Progenitor cell of endocrine pancreas (in vitro differentiated cells): ENCODE measurements at regions not wholly inside any gene's neighbourhood (a gene's known extent, or its start where the extent isn't known, plus 50 kb on each side); places are given as distances from the start of the nearest gene placed in this dataset.

Experiments used
- DNase-seq: peaks from one replicate; pipeline ENCODE4 v3.0.0; 2021; ENCODE audit warnings: low spot score; ENCODE audit not compliant: unreplicated experiment
- H3K27ac Mint-ChIP-seq: 2 replicates; pipeline ENCODE4 v1.8.0; 2021; ENCODE audit warnings: mild to moderate bottlenecking, moderate library complexity, mixed read lengths
- H3K27me3 Mint-ChIP-seq: 2 replicates; pipeline ENCODE4 v1.8.0; 2021; ENCODE audit warnings: mixed read lengths
- H3K36me3 Mint-ChIP-seq: 2 replicates; pipeline ENCODE4 v1.8.0; 2022; ENCODE audit warnings: mixed read lengths; ENCODE audit not compliant: insufficient read depth
- H3K4me1 Mint-ChIP-seq: 2 replicates; pipeline ENCODE4 v1.8.0; 2021; ENCODE audit warnings: low read depth, mixed read lengths
- H3K4me3 Mint-ChIP-seq: 2 replicates; pipeline ENCODE4 v1.8.0; 2021; ENCODE audit warnings: low read depth, mild to moderate bottlenecking, moderate library complexity, mixed read lengths
- H3K9me3 Mint-ChIP-seq: 2 replicates; pipeline ENCODE4 v1.8.0; 2021; ENCODE audit warnings: low read depth, mixed read lengths
- TF ChIP-seq, protein P1 (sequence below): fragments of 200-600 bp; sonication (generic); IDR thresholded peaks from one replicate; pipeline ENCODE4 v1.5.0; 2021; ENCODE audit warnings: antibody characterized with exemption, mild to moderate bottlenecking; ENCODE audit not compliant: unreplicated experiment

DNA sequence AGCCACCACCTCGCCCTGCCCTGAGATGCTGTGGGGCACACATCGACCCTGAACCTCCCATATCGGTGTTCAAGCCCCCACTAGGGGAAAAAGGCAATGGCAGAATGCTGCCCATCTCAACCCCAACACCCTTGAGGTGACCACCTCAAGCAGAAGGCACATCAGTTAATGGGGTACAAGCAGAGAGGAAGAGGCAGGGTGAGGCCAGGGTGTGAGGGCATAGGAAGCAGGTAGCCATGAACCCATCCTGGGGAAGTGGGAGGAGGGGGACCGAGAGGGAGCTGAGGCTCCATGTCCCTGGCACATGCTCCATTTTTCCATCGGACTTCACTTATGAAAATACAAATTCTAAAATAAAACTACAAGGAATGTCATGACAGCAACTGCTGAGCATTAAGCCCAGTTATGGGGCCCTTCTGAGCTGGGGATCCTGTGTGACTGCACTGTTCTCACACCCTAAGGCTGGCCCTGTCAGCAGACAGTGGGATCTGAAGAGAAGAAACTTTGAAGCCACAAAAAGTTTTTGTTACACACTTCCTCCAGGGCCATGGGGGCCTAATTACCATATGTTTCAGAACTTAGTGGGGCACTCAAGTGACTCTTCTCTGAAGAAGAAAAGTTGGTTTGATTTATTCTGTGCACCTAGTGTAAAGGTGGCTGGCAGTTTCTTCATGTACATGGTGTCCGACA, 68.2 kb upstream of the FAM241A start:
- Mint-ChIP-seq H3K9me3 (peaks cover 4% of the 10 kb centered on the region), H3K27me3 (no peaks in the 10 kb centered on the region), H3K36me3 (no peaks in the 10 kb centered on the region), H3K4me3 (no peak overlapping the region), H3K4me1 (no peaks in the 10 kb centered on the region), H3K27ac (no peak overlapping the region)
- TF ChIP-seq, protein P1, sequence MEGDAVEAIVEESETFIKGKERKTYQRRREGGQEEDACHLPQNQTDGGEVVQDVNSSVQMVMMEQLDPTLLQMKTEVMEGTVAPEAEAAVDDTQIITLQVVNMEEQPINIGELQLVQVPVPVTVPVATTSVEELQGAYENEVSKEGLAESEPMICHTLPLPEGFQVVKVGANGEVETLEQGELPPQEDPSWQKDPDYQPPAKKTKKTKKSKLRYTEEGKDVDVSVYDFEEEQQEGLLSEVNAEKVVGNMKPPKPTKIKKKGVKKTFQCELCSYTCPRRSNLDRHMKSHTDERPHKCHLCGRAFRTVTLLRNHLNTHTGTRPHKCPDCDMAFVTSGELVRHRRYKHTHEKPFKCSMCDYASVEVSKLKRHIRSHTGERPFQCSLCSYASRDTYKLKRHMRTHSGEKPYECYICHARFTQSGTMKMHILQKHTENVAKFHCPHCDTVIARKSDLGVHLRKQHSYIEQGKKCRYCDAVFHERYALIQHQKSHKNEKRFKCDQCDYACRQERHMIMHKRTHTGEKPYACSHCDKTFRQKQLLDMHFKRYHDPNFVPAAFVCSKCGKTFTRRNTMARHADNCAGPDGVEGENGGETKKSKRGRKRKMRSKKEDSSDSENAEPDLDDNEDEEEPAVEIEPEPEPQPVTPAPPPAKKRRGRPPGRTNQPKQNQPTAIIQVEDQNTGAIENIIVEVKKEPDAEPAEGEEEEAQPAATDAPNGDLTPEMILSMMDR: no peak
- DNase-seq: no peak

DNA sequence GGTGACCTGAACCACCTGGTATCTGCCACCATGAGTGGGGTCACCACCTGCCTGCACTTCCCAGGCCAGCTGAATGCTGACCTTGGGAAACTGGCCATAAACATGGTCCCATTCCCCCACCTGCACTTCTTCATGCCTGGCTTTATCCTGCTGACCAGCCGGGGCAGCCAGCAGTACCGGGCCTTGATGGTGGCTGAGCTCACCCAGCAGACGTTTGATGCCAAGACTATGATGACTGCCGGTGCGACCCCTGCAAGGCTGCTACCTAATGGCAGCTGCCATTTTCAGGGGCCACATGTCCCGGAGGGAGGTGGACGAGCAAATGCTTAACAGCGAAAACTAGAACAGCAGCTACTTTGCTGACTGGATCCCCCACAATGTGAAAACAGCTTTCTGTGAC, 67.5 kb upstream of the FAM241A start:
- Mint-ChIP-seq H3K36me3 (no peaks in the 10 kb centered on the region), H3K4me1 (no peaks in the 10 kb centered on the region), H3K27me3 (no peaks in the 10 kb centered on the region), H3K9me3 (peaks cover 4% of the 10 kb centered on the region), H3K27ac (no peak overlapping the region), H3K4me3 (no peak overlapping the region)
- TF ChIP-seq, protein P1: no peak
- no peak for DNase-seq

DNA sequence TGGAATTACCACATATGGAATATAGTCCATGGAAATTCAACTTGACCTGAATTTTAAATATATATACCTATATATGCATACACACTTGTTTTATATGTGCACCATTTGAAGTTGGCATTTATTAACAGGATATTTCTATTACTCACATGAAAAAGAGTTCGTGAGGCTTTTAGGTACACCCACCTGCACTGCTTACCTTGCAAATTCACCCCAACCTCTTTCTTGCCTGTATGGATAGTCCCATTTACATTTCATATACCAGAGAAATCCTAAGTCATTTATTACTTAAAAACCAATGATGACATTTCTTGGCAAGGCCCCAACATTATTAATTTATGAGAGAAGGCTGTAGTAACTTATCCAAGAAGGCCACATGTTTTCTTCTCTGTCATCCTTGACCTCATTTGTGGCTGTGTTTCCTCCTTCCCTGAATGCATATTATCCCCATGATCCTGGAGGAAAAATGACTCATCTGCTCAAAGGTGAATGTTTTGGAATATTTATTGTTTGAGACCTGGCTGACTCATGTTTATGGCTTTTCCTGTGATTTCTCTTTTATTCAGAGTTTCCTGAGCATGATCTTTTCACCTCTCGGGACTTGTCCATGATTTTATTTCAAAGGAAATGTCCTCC, 62.2 kb upstream of the FAM241A start:
- TF ChIP-seq, protein P1: no peak
- DNase-seq: no peak
- no peaks in the 10 kb centered on the region for H3K36me3 Mint-ChIP-seq
- H3K4me3 Mint-ChIP-seq: no peak overlapping the region
- H3K27ac Mint-ChIP-seq: no peak overlapping the region
- H3K4me1 Mint-ChIP-seq: no peaks in the 10 kb centered on the region
- H3K9me3 Mint-ChIP-seq: no peaks in the 10 kb centered on the region
- H3K27me3 Mint-ChIP-seq: no peaks in the 10 kb centered on the region

DNA sequence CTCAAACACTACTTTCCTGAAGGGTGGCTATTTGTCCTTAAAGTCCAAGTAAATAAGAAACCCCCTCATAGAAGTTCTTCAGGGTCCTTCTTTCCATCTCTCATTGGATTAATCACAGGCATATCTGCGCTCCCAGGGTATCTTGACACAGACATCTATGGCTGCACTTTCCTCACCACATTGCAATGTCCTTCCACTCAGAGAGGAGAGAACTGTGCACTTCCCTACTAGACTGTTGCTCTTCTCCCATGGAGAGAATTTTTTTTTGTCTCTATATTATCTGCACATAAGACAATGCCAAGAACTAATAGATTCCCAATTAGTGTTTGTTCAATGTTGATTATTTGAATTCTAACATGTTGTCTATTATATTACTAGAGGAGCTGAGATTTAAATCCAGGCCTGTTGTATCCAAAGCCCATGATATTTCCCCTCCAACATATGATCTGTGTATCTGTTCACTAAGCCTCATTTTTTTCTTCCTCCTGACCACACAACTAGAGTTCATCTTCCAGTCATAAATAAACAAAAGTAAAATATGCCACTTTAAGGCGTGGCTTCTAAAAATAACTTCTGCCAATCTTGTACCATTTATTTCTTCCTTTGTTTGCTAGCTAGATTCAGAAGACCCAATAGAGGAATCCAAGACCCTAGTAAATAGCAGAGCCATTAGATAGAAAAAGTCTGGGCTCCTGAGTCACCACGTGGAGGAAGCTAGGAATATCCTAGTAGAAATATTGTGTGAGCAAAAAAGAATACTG, 61.5 kb upstream of the FAM241A start:
- H3K9me3 Mint-ChIP-seq: no peaks in the 10 kb centered on the region
- no peak overlapping the region for H3K4me3 Mint-ChIP-seq
- TF ChIP-seq, protein P1: no peak
- no peaks in the 10 kb centered on the region for H3K27me3 Mint-ChIP-seq
- no peaks in the 10 kb centered on the region for H3K36me3 Mint-ChIP-seq
- H3K4me1 Mint-ChIP-seq: no peaks in the 10 kb centered on the region
- no peak for DNase-seq
- H3K27ac Mint-ChIP-seq: no peak overlapping the region

DNA sequence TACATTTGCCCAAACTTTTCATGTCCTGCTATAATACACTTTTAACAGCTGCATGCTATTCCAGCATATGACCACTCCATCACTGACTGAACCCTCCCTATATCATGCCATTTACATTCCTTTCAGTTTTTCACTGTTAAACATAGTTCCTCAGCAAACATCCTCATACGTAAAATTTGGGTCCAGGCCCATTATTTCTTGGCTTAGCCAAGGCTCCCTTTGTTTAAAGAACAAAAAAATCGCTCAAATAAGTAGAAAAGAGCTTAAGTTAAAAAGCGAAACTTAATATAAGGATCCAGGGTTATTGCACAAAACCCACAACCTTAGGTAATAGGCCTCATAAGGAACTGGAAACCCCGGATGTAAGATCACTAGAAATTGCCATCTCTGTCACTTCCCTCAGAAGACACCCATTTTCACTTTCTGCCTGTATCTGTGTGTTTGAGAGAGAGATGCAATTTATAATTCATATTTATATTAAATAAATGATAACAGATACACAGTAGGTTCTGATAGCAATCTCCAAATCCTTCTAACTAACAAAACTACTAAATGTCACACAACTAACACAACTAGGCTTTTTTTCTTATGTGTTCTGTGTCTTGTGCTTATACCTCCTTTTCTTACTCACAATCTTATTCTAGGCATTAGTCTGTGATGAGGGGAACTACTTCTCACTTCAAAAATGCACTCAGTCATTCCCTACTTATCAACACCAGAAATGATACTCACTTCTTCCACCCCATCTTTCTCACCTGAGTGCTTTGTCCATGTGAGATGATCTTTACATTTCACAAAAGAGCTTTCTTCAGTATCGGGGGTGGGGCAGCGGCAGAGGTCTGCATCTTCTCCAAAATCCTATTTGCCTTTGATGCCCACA, 59.9 kb upstream of the FAM241A start:
- H3K9me3 Mint-ChIP-seq: no peaks in the 10 kb centered on the region
- H3K4me3 Mint-ChIP-seq: no peak overlapping the region
- no peaks in the 10 kb centered on the region for H3K4me1 Mint-ChIP-seq
- TF ChIP-seq, protein P1: no peak
- H3K27ac Mint-ChIP-seq: no peak overlapping the region
- DNase-seq: no peak
- H3K27me3 Mint-ChIP-seq: no peaks in the 10 kb centered on the region
- no peaks in the 10 kb centered on the region for H3K36me3 Mint-ChIP-seq
